B cell (primary cell): ENCODE measurements at regions not wholly inside any gene's neighbourhood (a gene's known extent, or its start where the extent isn't known, plus 50 kb on each side); places are given as distances from the start of the nearest gene placed in this dataset.

Experiments used
- EZH2 ChIP-seq: IDR thresholded peaks from 2 replicates; pipeline ENCODE4 v1.6.1; 2012; ENCODE audit warnings: borderline replicate concordance, low read depth, mild to moderate bottlenecking, moderate library complexity, low read length; ENCODE audit not compliant: insufficient read depth, poor library complexity, severe bottlenecking
- TF ChIP-seq, protein P1 (sequence below): fragments of 200-600 bp; IDR thresholded peaks from one replicate; pipeline ENCODE4 v1.8.0; 2022; ENCODE audit warnings: antibody characterized with exemption, mild to moderate bottlenecking

GRCh38 chr2:117703858-117704257, 110.6 kb upstream of the DDX18 start:
- TF ChIP-seq, protein P1, sequence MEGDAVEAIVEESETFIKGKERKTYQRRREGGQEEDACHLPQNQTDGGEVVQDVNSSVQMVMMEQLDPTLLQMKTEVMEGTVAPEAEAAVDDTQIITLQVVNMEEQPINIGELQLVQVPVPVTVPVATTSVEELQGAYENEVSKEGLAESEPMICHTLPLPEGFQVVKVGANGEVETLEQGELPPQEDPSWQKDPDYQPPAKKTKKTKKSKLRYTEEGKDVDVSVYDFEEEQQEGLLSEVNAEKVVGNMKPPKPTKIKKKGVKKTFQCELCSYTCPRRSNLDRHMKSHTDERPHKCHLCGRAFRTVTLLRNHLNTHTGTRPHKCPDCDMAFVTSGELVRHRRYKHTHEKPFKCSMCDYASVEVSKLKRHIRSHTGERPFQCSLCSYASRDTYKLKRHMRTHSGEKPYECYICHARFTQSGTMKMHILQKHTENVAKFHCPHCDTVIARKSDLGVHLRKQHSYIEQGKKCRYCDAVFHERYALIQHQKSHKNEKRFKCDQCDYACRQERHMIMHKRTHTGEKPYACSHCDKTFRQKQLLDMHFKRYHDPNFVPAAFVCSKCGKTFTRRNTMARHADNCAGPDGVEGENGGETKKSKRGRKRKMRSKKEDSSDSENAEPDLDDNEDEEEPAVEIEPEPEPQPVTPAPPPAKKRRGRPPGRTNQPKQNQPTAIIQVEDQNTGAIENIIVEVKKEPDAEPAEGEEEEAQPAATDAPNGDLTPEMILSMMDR, result no peak
- TF ChIP-seq EZH2, result no peak
